Loucy (cell line): ENCODE measurements at regions not wholly inside any gene's neighbourhood (a gene's known extent, or its start where the extent isn't known, plus 50 kb on each side); places are given as distances from the start of the nearest gene placed in this dataset.

ENCODE experiments used
- H2AFZ ChIP-seq: fragments of 200-600 bp; sonication (generic); 2 replicates; pipeline ENCODE4 v1.6.0; 2016; ENCODE audit warnings: antibody characterized with exemption, mild to moderate bottlenecking, low read length, moderate library complexity
- H3F3A ChIP-seq: fragments of 200-600 bp; 2 replicates; pipeline ENCODE4 v1.6.0; 2016; ENCODE audit warnings: antibody characterized with exemption, low read depth, mild to moderate bottlenecking
- H3K27me3 ChIP-seq: fragments of 200-600 bp; sonication (generic); 2 replicates; pipeline ENCODE4 v1.6.1; 2014; ENCODE audit warnings: low read length, mild to moderate bottlenecking; ENCODE audit not compliant: insufficient read depth, poor library complexity, severe bottlenecking
- H3K36me3 ChIP-seq: fragments of 200-600 bp; sonication (generic); 2 replicates; pipeline ENCODE4 v1.6.1; 2016; ENCODE audit warnings: low read length; ENCODE audit not compliant: insufficient read depth
- H3K4me1 ChIP-seq: fragments of 200-600 bp; sonication (generic); 2 replicates; pipeline ENCODE4 v1.5.1; 2014; ENCODE audit warnings: low read length, mild to moderate bottlenecking; ENCODE audit not compliant: insufficient read depth, poor library complexity, severe bottlenecking
- H3K4me2 ChIP-seq: fragments of 200-600 bp; sonication (generic); 2 replicates; pipeline ENCODE4 v1.6.0; 2014; ENCODE audit warnings: antibody characterized with exemption, low read length, low read depth, mild to moderate bottlenecking; ENCODE audit not compliant: poor library complexity, severe bottlenecking
- H3K4me3 ChIP-seq: fragments of 200-600 bp; sonication (generic); 2 replicates; pipeline ENCODE4 v1.5.1; 2014; ENCODE audit warnings: low read length, mild to moderate bottlenecking, mixed read lengths; ENCODE audit not compliant: poor library complexity, severe bottlenecking
- H3K79me2 ChIP-seq: fragments of 200-600 bp; sonication (generic); 2 replicates; pipeline ENCODE4 v1.6.1; 2014; ENCODE audit warnings: low read length; ENCODE audit not compliant: insufficient read depth
- H3K9ac ChIP-seq: fragments of 200-600 bp; sonication (generic); 2 replicates; pipeline ENCODE4 v1.6.0; 2014; ENCODE audit warnings: mild to moderate bottlenecking, low read depth, low read length, moderate library complexity; ENCODE audit not compliant: poor library complexity, severe bottlenecking
- H3K9me2 ChIP-seq: fragments of 200-600 bp; sonication (generic); replicated peaks from 2 replicates; pipeline ENCODE4 v1.6.1; 2016; ENCODE audit warnings: low read depth, low read length, mixed read lengths
- H3K9me3 ChIP-seq: fragments of 200-600 bp; sonication (generic); 2 replicates; pipeline ENCODE4 v1.6.1; 2014; ENCODE audit warnings: mild to moderate bottlenecking, antibody characterized with exemption, low read length, low read depth; ENCODE audit not compliant: insufficient read depth
- H4K20me1 ChIP-seq: fragments of 200-600 bp; sonication (generic); 2 replicates; pipeline ENCODE4 v1.6.0; 2014; ENCODE audit warnings: antibody characterized with exemption, low read length, mild to moderate bottlenecking; ENCODE audit not compliant: insufficient read depth, poor library complexity, severe bottlenecking
- EZH2phosphoT487 ChIP-seq: fragments of 200-600 bp; IDR thresholded peaks from 2 replicates; pipeline ENCODE4 v1.6.1; 2018; ENCODE audit warnings: antibody characterized with exemption, mild to moderate bottlenecking, moderate library complexity, borderline replicate concordance
- TF ChIP-seq, protein P1 (sequence below): fragments of 200-600 bp; sonication (generic); conservative IDR thresholded peaks from 2 replicates; pipeline ENCODE4 v1.5.1; 2014; ENCODE audit warnings: mild to moderate bottlenecking, antibody characterized with exemption, low read length

DNA sequence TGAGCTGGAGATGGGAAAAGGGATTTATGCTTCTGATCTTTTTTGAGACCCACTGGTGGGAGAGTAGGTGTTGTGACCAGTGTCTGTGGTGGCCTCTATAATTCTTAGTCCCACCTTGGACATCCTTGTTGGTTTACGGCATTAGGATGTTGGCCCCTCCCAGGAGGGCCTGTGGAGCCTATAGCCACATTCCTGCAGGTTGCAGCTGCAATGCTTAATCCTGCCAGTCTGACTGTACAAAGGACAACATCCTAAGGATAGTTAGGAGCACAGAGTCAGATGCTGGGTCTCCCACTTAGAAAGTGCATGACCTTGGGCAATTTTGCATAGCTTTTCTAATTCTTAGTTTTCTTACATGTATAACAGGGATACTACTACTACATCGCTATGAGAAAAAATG, 150.9 kb upstream of the SLC38A2 start:
- H2AFZ ChIP-seq, result no peak overlapping the region
- no peaks in the 10 kb centered on the region for H3K79me2 ChIP-seq
- H4K20me1 ChIP-seq, result no peaks in the 10 kb centered on the region
- peaks cover 6% of the 10 kb centered on the region; the same call in 1 of the 2 replicates for H3K9me3 ChIP-seq
- H3K4me2 ChIP-seq, result peak overlapping the region; percentile 55
- H3K4me1 ChIP-seq, result peaks cover 34% of the 10 kb centered on the region
- H3K27me3 ChIP-seq, result no peaks in the 10 kb centered on the region
- H3K4me3 ChIP-seq, result peak overlapping the region; percentile 35
- no peaks in the 10 kb centered on the region for H3F3A ChIP-seq
- TF ChIP-seq, protein P1, sequence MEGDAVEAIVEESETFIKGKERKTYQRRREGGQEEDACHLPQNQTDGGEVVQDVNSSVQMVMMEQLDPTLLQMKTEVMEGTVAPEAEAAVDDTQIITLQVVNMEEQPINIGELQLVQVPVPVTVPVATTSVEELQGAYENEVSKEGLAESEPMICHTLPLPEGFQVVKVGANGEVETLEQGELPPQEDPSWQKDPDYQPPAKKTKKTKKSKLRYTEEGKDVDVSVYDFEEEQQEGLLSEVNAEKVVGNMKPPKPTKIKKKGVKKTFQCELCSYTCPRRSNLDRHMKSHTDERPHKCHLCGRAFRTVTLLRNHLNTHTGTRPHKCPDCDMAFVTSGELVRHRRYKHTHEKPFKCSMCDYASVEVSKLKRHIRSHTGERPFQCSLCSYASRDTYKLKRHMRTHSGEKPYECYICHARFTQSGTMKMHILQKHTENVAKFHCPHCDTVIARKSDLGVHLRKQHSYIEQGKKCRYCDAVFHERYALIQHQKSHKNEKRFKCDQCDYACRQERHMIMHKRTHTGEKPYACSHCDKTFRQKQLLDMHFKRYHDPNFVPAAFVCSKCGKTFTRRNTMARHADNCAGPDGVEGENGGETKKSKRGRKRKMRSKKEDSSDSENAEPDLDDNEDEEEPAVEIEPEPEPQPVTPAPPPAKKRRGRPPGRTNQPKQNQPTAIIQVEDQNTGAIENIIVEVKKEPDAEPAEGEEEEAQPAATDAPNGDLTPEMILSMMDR, result no peak
- TF ChIP-seq EZH2phosphoT487, result no peak
- H3K9ac ChIP-seq, result peak overlapping the region; percentile 9
- no peaks in the 10 kb centered on the region for H3K36me3 ChIP-seq
- H3K9me2 ChIP-seq, result no peaks in the 10 kb centered on the region

DNA sequence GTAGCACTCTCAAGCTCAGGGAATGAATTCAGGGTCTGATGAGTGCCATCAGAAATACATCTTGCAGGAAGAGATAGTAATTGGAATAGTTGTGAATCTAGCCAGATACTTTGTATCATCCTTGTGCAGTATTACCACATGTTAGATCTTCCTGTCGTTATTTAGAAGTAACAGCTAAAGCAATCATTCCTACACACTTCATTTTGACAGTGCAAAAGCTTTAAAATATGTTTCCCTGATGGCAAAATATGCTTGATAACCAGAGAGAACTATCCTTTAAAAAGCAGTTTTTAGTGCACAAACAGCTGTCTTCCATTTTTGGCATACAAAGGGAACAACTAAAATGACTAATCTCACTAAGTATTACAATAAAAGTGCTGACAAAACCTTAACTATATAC, 149.5 kb upstream of the SLC38A2 start:
- H3K4me2 ChIP-seq, result peak overlapping the region; percentile 39
- TF ChIP-seq EZH2phosphoT487, result no peak
- TF ChIP-seq, protein P1, result no peak

DNA sequence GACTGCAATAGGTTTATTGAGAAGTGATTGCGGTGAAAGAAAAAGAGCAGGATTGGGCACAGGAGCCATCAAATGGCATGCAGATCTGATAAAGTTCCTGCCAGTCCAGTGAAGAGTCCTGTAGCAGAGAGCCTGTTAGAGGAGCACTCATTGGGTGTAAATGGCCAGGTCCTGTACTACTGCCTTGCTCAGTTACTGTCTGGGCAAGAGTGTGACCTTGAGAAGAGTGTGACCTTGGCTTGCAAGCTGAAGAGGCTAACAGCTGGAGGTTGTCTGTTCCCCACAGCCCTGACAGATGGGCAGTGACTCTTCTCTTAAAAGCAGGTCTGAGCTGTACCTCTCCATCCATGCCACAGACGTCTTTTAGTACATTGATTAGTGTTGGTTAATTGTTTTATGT, 148.6 kb upstream of the SLC38A2 start:
- H3F3A ChIP-seq, result no peaks in the 10 kb centered on the region
- no peaks in the 10 kb centered on the region for H3K36me3 ChIP-seq
- no peaks in the 10 kb centered on the region for H4K20me1 ChIP-seq
- no peaks in the 10 kb centered on the region for H3K9me3 ChIP-seq
- H3K4me2 ChIP-seq, result no peak overlapping the region
- no peak overlapping the region for H3K4me3 ChIP-seq
- peaks cover 46% of the 10 kb centered on the region for H3K4me1 ChIP-seq
- 0 out of 2 replicates have a peak, but pooled peaks cover 5% of the 10 kb centered on the region for H3K79me2 ChIP-seq
- H2AFZ ChIP-seq, result no peak overlapping the region
- TF ChIP-seq, protein P1, result no peak
- TF ChIP-seq EZH2phosphoT487, result no peak
- H3K9me2 ChIP-seq, result no peaks in the 10 kb centered on the region
- no peak overlapping the region for H3K9ac ChIP-seq
- H3K27me3 ChIP-seq, result no peaks in the 10 kb centered on the region

More for the DNA sequence above, 149.5 kb upstream of the SLC38A2 start:
- no peaks in the 10 kb centered on the region for H4K20me1 ChIP-seq
- H3K9me3 ChIP-seq, result no peaks in the 10 kb centered on the region
- no peak overlapping the region for H3K9ac ChIP-seq
- H2AFZ ChIP-seq, result no peak overlapping the region
- no peaks in the 10 kb centered on the region for H3K79me2 ChIP-seq
- no peaks in the 10 kb centered on the region for H3K36me3 ChIP-seq
- peaks cover 46% of the 10 kb centered on the region for H3K4me1 ChIP-seq
- no peaks in the 10 kb centered on the region for H3K9me2 ChIP-seq
- H3F3A ChIP-seq, result no peaks in the 10 kb centered on the region
- no peaks in the 10 kb centered on the region for H3K27me3 ChIP-seq
- no peak overlapping the region for H3K4me3 ChIP-seq
